H1 (cell line): ENCODE measurements at regions not wholly inside any gene's neighbourhood (a gene's known extent, or its start where the extent isn't known, plus 50 kb on each side); places are given as distances from the start of the nearest gene placed in this dataset.

Experiments used
- ATF2 ChIP-seq: IDR thresholded peaks from 2 replicates; pipeline ENCODE4 v1.6.1; 2012; ENCODE audit warnings: low read length, inconsistent platforms
- CHD1 ChIP-seq: IDR thresholded peaks from 2 replicates; pipeline ENCODE4 v1.6.1; 2012; ENCODE audit warnings: low read depth, low read length, improper control_type of control experiment
- CTCF ChIP-seq, 3 experiments: IDR thresholded peaks; 1 replicate in 2 of 3; 2 replicates in 1 of 3; pipeline versions ENCODE4 v1.5.1 to v1.6.1; 2011; ENCODE audit warnings: low read length in 3 of 3, mild to moderate bottlenecking in 3 of 3, inconsistent platforms in 2 of 3, low read depth in 1 of 3, moderate library complexity in 1 of 3; ENCODE audit not compliant: insufficient read depth in 1 of 3; ENCODE audit errors: control extremely low read depth in 1 of 3
- EZH2 ChIP-seq: fragments of 200-600 bp; sonication (generic); IDR thresholded peaks from 2 replicates; pipeline ENCODE4 v1.7.1; 2012; ENCODE audit warnings: low read depth, mild to moderate bottlenecking, moderate library complexity, low read length, inconsistent platforms; ENCODE audit not compliant: severe bottlenecking
- GABPA ChIP-seq: IDR thresholded peaks from 2 replicates; pipeline ENCODE4 v1.6.1; 2011; ENCODE audit warnings: mild to moderate bottlenecking, low read length, moderate library complexity, borderline replicate concordance; ENCODE audit not compliant: insufficient read depth
- JUN ChIP-seq: IDR thresholded peaks from 2 replicates; pipeline ENCODE4 v1.6.1; 2011; ENCODE audit warnings: low read depth, mild to moderate bottlenecking, improper control_type of control experiment, low read length
- POLR2AphosphoS5 ChIP-seq: IDR thresholded peaks from 2 replicates; pipeline ENCODE4 v1.6.1; 2011; ENCODE audit warnings: low read depth, low read length
- RAD21 ChIP-seq, 2 experiments: IDR thresholded peaks in 1 of 2; conservative IDR thresholded peaks in 1 of 2; 2 replicates each; pipeline ENCODE4 v1.6.1; 2011; ENCODE audit warnings: low read depth in 2 of 2, low read length in 2 of 2, improper control_type of control experiment in 1 of 2, inconsistent platforms in 1 of 2, mild to moderate bottlenecking in 1 of 2, moderate library complexity in 1 of 2
- SAP30 ChIP-seq: fragments of 300-600 bp; sonication (generic); IDR thresholded peaks from 2 replicates; pipeline ENCODE4 v1.7.1; 2012; ENCODE audit warnings: low read length, moderate library complexity, mild to moderate bottlenecking, inconsistent platforms; ENCODE audit not compliant: insufficient read depth, insufficient replicate concordance
- SRF ChIP-seq: IDR thresholded peaks from 2 replicates; pipeline ENCODE4 v1.6.1; 2011; ENCODE audit warnings: mild to moderate bottlenecking, low read depth, low read length, moderate library complexity
- USF2 ChIP-seq: IDR thresholded peaks from 2 replicates; pipeline ENCODE4 v1.6.1; 2011; ENCODE audit warnings: low read length, improper control_type of control experiment
- TF ChIP-seq, protein P1 (sequence below): IDR thresholded peaks from 2 replicates; pipeline ENCODE4 v1.6.1; 2011; ENCODE audit warnings: low read depth, mild to moderate bottlenecking, low read length; ENCODE audit not compliant: insufficient read depth
- TF ChIP-seq, protein P2 (sequence below): IDR thresholded peaks from 2 replicates; pipeline ENCODE4 v1.6.1; 2012; ENCODE audit warnings: inconsistent platforms

- no peak for TF ChIP-seq POLR2AphosphoS5
- no peak for TF ChIP-seq CHD1
- TF ChIP-seq GABPA, result no peak
- TF ChIP-seq RAD21 (IDR thresholded peaks at IDR 0.05 in 1 of 2, conservative IDR thresholded peaks at IDR 0.05 in 1 of 2; ENCODE audit: low read depth in 2 of 2, low read length in 2 of 2), result peak; percentile 17 to 22; a peak in 2 of 4 replicates
- TF ChIP-seq, protein P1, sequence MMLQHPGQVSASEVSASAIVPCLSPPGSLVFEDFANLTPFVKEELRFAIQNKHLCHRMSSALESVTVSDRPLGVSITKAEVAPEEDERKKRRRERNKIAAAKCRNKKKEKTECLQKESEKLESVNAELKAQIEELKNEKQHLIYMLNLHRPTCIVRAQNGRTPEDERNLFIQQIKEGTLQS, result no peak
- TF ChIP-seq JUN, result no peak
- peak; percentile 29 to 48 (median 38) for TF ChIP-seq CTCF (IDR thresholded peaks at IDR 0.05; ENCODE audit: control extremely low read depth in 1 of 3, insufficient read depth in 1 of 3, low read depth in 1 of 3, low read length in 3 of 3)
- TF ChIP-seq ATF2, result no peak
- TF ChIP-seq, protein P2, sequence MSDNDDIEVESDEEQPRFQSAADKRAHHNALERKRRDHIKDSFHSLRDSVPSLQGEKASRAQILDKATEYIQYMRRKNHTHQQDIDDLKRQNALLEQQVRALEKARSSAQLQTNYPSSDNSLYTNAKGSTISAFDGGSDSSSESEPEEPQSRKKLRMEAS, result peak; percentile 57
- TF ChIP-seq EZH2, result no peak
- no peak for TF ChIP-seq SAP30
- TF ChIP-seq SRF, result no peak
- no peak for TF ChIP-seq USF2
Measured at GRCh38 chr18:70464343-70465114, 175.7 kb downstream of the SOCS6 start.
